Stimulated activated CD4-positive, alpha-beta T cell treated with anti-CD3 and anti-CD28 coated beads, Interleukin-15, amount 100 ng/mL, for 1 hour (primary cell): ENCODE measurements at regions not wholly inside any gene's neighbourhood (a gene's known extent, or its start where the extent isn't known, plus 50 kb on each side); places are given as distances from the start of the nearest gene placed in this dataset.
"Not testable (repeated sequence)": the region's sequence is repeated elsewhere in the genome, so short reads cannot be mapped to it uniquely, and the experiment has no call there.

Experiments used
- DNase-seq, 2 donors: peaks; one replicate each; pipeline ENCODE4 v3.0.0-alpha.2; 2020; ENCODE audit warnings: low read depth in 1 of 2, low spot score in 1 of 2

GRCh38 chr2:878245-878930, 72.3 kb upstream of the SNTG2 start:
- no peak for DNase-seq

GRCh38 chr2:877747-878146, 72.9 kb upstream of the SNTG2 start:
- DNase-seq = no peak

- DNase-seq = no peak
Observed at GRCh38 chr2:875687-876615, 74.7 kb upstream of the SNTG2 start.

- DNase-seq = no peak
Observed at GRCh38 chr2:873651-874580, 76.7 kb upstream of the SNTG2 start.

- no peak for DNase-seq
Observed at GRCh38 chr2:873027-873426, 77.6 kb upstream of the SNTG2 start.

GRCh38 chr2:871926-872680, 78.5 kb upstream of the SNTG2 start:
- DNase-seq = no peak

GRCh38 chr2:871175-871727, 79.4 kb upstream of the SNTG2 start:
- DNase-seq = no peak

GRCh38 chr2:870426-870825, 80.2 kb upstream of the SNTG2 start:
- no peak for DNase-seq

- DNase-seq = no peak
Observed at GRCh38 chr2:869894-870293, 80.8 kb upstream of the SNTG2 start.

- no peak for DNase-seq
Observed at GRCh38 chr2:869357-869871, 81.2 kb upstream of the SNTG2 start.

- not testable (repeated sequence) for DNase-seq
Observed at GRCh38 chr2:868857-869256, 81.8 kb upstream of the SNTG2 start.

- DNase-seq = no peak
Observed at GRCh38 chr2:867296-867695, 83.4 kb upstream of the SNTG2 start.

GRCh38 chr2:866887-867286, 83.8 kb upstream of the SNTG2 start:
- DNase-seq = no peak

GRCh38 chr2:866009-866680, 84.5 kb upstream of the SNTG2 start:
- no peak for DNase-seq

- DNase-seq = no peak
Observed at GRCh38 chr2:864501-865106, 86.0 kb upstream of the SNTG2 start.

- DNase-seq = no peak
Observed at GRCh38 chr2:863732-864450, 86.8 kb upstream of the SNTG2 start.

- no peak for DNase-seq
Observed at GRCh38 chr2:862731-863466, 87.8 kb upstream of the SNTG2 start.

GRCh38 chr2:862355-862687, 88.3 kb upstream of the SNTG2 start:
- DNase-seq = no peak
